Endometrial microvascular endothelial cells (primary cell): ENCODE measurements at regions not wholly inside any gene's neighbourhood (a gene's known extent, or its start where the extent isn't known, plus 50 kb on each side); places are given as distances from the start of the nearest gene placed in this dataset.

Experiments used
- in situ Hi-C: cut with HindIII; loops from 2 replicates; pipeline ENCODE4 v1.10.0; 2017; ENCODE audit warnings: low sequenced_read_pairs, low pct_unique_long_range_greater_than_20kb; ENCODE audit errors: inconsistent ontology term

GRCh38 chr1:93815366-93816110 lies 63.5 kb downstream of the DNTTIP2 start:
- in situ Hi-C loops, result loop anchor here (25.0 kb wide), 1 partner anchor 178 kb away; no protein-coding TSS in a partner anchor

- in situ Hi-C loops, result loop anchor here (25.0 kb wide), 1 partner anchor 178 kb away; no protein-coding TSS in a partner anchor
Measured at GRCh38 chr1:93814795-93815340, 64.1 kb downstream of the DNTTIP2 start.

GRCh38 chr1:93814059-93814794 lies 64.8 kb downstream of the DNTTIP2 start:
- in situ Hi-C loops, result loop anchor here (25.0 kb wide), 1 partner anchor 177 kb away; no protein-coding TSS in a partner anchor

GRCh38 chr1:93813076-93813475 lies 65.9 kb downstream of the DNTTIP2 start:
- in situ Hi-C loops, result loop anchor here (25.0 kb wide), 1 partner anchor 176 kb away; no protein-coding TSS in a partner anchor

GRCh38 chr1:93811326-93812065 lies 67.5 kb downstream of the DNTTIP2 start:
- in situ Hi-C loops, result loop anchor here (25.0 kb wide), 1 partner anchor 174 kb away; no protein-coding TSS in a partner anchor

- in situ Hi-C loops, result loop anchor here (25.0 kb wide), 1 partner anchor 173 kb away; no protein-coding TSS in a partner anchor
Measured at GRCh38 chr1:93810316-93810715, 68.7 kb downstream of the DNTTIP2 start.

GRCh38 chr1:93808871-93809270 lies 70.1 kb downstream of the DNTTIP2 start:
- in situ Hi-C loops, result loop anchor here (25.0 kb wide), 1 partner anchor 172 kb away; no protein-coding TSS in a partner anchor

- in situ Hi-C loops, result loop anchor here (25.0 kb wide), 1 partner anchor 170 kb away; no protein-coding TSS in a partner anchor
Measured at GRCh38 chr1:93807311-93807930, 71.6 kb downstream of the DNTTIP2 start.

- in situ Hi-C loops, result loop anchor here (25.0 kb wide), 1 partner anchor 168 kb away; no protein-coding TSS in a partner anchor
Measured at GRCh38 chr1:93805027-93805610, 73.9 kb downstream of the DNTTIP2 start.

- in situ Hi-C loops, result loop anchor here (25.0 kb wide), 1 partner anchor 167 kb away; no protein-coding TSS in a partner anchor
Measured at GRCh38 chr1:93804412-93804811, 74.6 kb downstream of the DNTTIP2 start.

- in situ Hi-C loops, result loop anchor here (25.0 kb wide), 1 partner anchor 164 kb away; no protein-coding TSS in a partner anchor
Measured at GRCh38 chr1:93801471-93801870, 77.5 kb downstream of the DNTTIP2 start.

GRCh38 chr1:93800856-93801255 lies 78.2 kb downstream of the DNTTIP2 start:
- in situ Hi-C loops, result loop anchor here (25.0 kb wide), 1 partner anchor 164 kb away; no protein-coding TSS in a partner anchor

GRCh38 chr1:93798291-93798690 lies 80.7 kb downstream of the DNTTIP2 start:
- in situ Hi-C loops, result no loop called here

- in situ Hi-C loops, result no loop called here
Measured at GRCh38 chr1:93784538-93784937, 94.5 kb downstream of the DNTTIP2 start.

- in situ Hi-C loops, result no loop called here
Measured at GRCh38 chr1:93783876-93784275, 95.1 kb downstream of the DNTTIP2 start.

GRCh38 chr1:93779540-93780165 lies 98.0 kb upstream of the BCAR3 start:
- in situ Hi-C loops, result no loop called here

- in situ Hi-C loops, result no loop called here
Measured at GRCh38 chr1:93778457-93778856, 96.8 kb upstream of the BCAR3 start.
